H1 (cell line): ENCODE measurements at regions not wholly inside any gene's neighbourhood (a gene's known extent, or its start where the extent isn't known, plus 50 kb on each side); places are given as distances from the start of the nearest gene placed in this dataset.

Experiments used
- CTCF ChIA-PET: fragments of 300-600 bp; sonication (Branson Sonifier 250); formaldehyde crosslinking; loops from one replicate; lab custom pipeline; 2021; ENCODE audit not compliant: partially characterized antibody; lab: Charles Lee
- POLR2A ChIA-PET: fragments of 300-600 bp; sonication (Branson Sonifier 250); formaldehyde crosslinking; loops from one replicate; lab custom pipeline; 2021; ENCODE audit warnings: inconsistent platforms; ENCODE audit not compliant: partially characterized antibody; lab: Charles Lee
- DNase-seq, 2 experiments: peaks; one replicate each; pipeline versions ENCODE4 v3.0.0 to v3.0.0-alpha.2; 2010 to 2022; ENCODE audit warnings: low spot score in 2 of 2, low read depth in 1 of 2, mixed read lengths in 1 of 2
- FAIRE-seq: peaks from 2 replicates; lab custom pipeline; 2011; peaks lifted over from hg19 to GRCh38; lab: Jason Lieb, UNC
- H2AFZ ChIP-seq: 2 replicates; pipeline ENCODE4 v1.8.1; 2012; ENCODE audit warnings: low read length, inconsistent platforms
- H2AK5ac ChIP-seq: 2 replicates; pipeline ENCODE4 v1.6.1; 2013; ENCODE audit warnings: low read depth, low read length
- H2BK120ac ChIP-seq: replicated peaks from 2 replicates; pipeline ENCODE3; 2013; ENCODE audit warnings: low read depth, low read length, inconsistent platforms
- H2BK12ac ChIP-seq: 2 replicates; pipeline ENCODE4 v1.6.1; 2013; ENCODE audit warnings: low read depth, low read length
- H2BK15ac ChIP-seq: 2 replicates; pipeline ENCODE4 v1.6.1; 2013; ENCODE audit warnings: low read length
- H2BK20ac ChIP-seq: 2 replicates; pipeline ENCODE4 v1.6.1; 2013; ENCODE audit warnings: low read length
- H2BK5ac ChIP-seq: 2 replicates; pipeline ENCODE4 v1.6.1; 2013; ENCODE audit warnings: low read depth, low read length
- H3K14ac ChIP-seq: 2 replicates; pipeline ENCODE4 v1.6.1; 2013; ENCODE audit warnings: inconsistent platforms; ENCODE audit not compliant: insufficient read length
- H3K18ac ChIP-seq: 2 replicates; pipeline ENCODE4 v1.6.1; 2013; ENCODE audit warnings: low read length; ENCODE audit errors: extremely low read depth
- H3K23ac ChIP-seq: 2 replicates; pipeline ENCODE4 v1.6.1; 2013; ENCODE audit warnings: inconsistent platforms; ENCODE audit not compliant: insufficient read length
- H3K23me2 ChIP-seq: 2 replicates; pipeline ENCODE4 v1.6.1; 2013; ENCODE audit warnings: low read depth, low read length
- H3K27ac ChIP-seq: 2 replicates; pipeline ENCODE4 v1.6.1; 2011; ENCODE audit warnings: low read depth, low read length, inconsistent platforms
- H3K27me3 ChIP-seq, 4 experiments: replicated peaks in 1 of 4; 1 replicate in 1 of 4; 2 replicates in 3 of 4; pipeline versions ENCODE4 v1.6.1 to v1.8.1; 2011 to 2013; ENCODE audit warnings: low read length in 3 of 4, mild to moderate bottlenecking in 3 of 4, inconsistent platforms in 2 of 4, mixed read lengths in 2 of 4, moderate library complexity in 1 of 4; ENCODE audit not compliant: control insufficient read depth in 3 of 4, insufficient read depth in 3 of 4; ENCODE audit errors: extremely low read depth in 1 of 4
- H3K36me3 ChIP-seq, 4 experiments: 2 replicates each; pipeline versions ENCODE4 v1.6.1 to v1.8.1; 2011 to 2013; ENCODE audit warnings: mild to moderate bottlenecking in 4 of 4, low read length in 3 of 4, moderate library complexity in 2 of 4, control low read depth in 1 of 4, inconsistent platforms in 1 of 4; ENCODE audit not compliant: insufficient read depth in 4 of 4, control insufficient read depth in 2 of 4
- H3K4ac ChIP-seq: replicated peaks from 2 replicates; pipeline ENCODE3; 2013; ENCODE audit warnings: low read length, low read depth, mixed read lengths, inconsistent platforms; ENCODE audit not compliant: insufficient read length
- H3K4me1 ChIP-seq, 4 experiments: replicated peaks in 1 of 4; 1 replicate in 1 of 4; 2 replicates in 3 of 4; pipeline versions ENCODE4 v1.6.1 to v1.8.1; 2011 to 2013; ENCODE audit warnings: low read length in 3 of 4, inconsistent platforms in 2 of 4, mixed read lengths in 1 of 4; ENCODE audit not compliant: insufficient read depth in 4 of 4, control insufficient read depth in 3 of 4
- H3K4me2 ChIP-seq, 2 experiments: 2 replicates each; pipeline versions ENCODE4 v1.6.1 to v1.8.1; 2011 to 2013; ENCODE audit warnings: low read depth in 2 of 2, low read length in 2 of 2, control low read depth in 1 of 2, inconsistent platforms in 1 of 2, mild to moderate bottlenecking in 1 of 2; ENCODE audit not compliant: insufficient read depth in 1 of 2
- H3K4me3 ChIP-seq, 4 experiments: fragments of 200-600, 300-600 bp in 1 of 4; sonication (generic), shearing (Covaris generic), sonication (Bioruptor Twin) in 1 of 4; 2 replicates each; pipeline versions ENCODE4 v1.5.1 to v1.8.1; 2011 to 2016; ENCODE audit warnings: low read length in 4 of 4, low read depth in 3 of 4, control low read depth in 2 of 4, inconsistent platforms in 2 of 4, mild to moderate bottlenecking in 2 of 4, mixed read lengths in 1 of 4, moderate library complexity in 1 of 4; ENCODE audit not compliant: insufficient read depth in 2 of 4; ENCODE audit errors: extremely low read depth in 1 of 4
- H3K56ac ChIP-seq: replicated peaks from 2 replicates; pipeline ENCODE3; 2013; ENCODE audit warnings: low read depth, mild to moderate bottlenecking, mixed read lengths, low read length, inconsistent platforms; ENCODE audit not compliant: insufficient read length
- H3K79me1 ChIP-seq: 2 replicates; pipeline ENCODE4 v1.6.1; 2013; ENCODE audit warnings: low read depth, low read length, control low read depth
- H3K79me2 ChIP-seq, 2 experiments: 2 replicates each; pipeline versions ENCODE4 v1.6.1 to v1.8.1; 2012 to 2013; ENCODE audit warnings: low read length in 2 of 2, mild to moderate bottlenecking in 2 of 2, inconsistent platforms in 1 of 2; ENCODE audit not compliant: insufficient read depth in 2 of 2, control insufficient read depth in 1 of 2
- H3K9ac ChIP-seq, 4 experiments: replicated peaks in 1 of 4; 1 replicate in 1 of 4; 2 replicates in 3 of 4; pipeline versions ENCODE4 v1.6.1 to v1.8.1; 2011 to 2013; ENCODE audit warnings: low read depth in 3 of 4, low read length in 3 of 4, control low read depth in 2 of 4, mild to moderate bottlenecking in 2 of 4, moderate library complexity in 2 of 4, inconsistent platforms in 1 of 4; ENCODE audit errors: extremely low read depth in 1 of 4
- H3K9me3 ChIP-seq, 2 experiments: 2 replicates each; pipeline versions ENCODE4 v1.6.1 to v1.8.1; 2012 to 2013; ENCODE audit warnings: mild to moderate bottlenecking in 2 of 2, moderate library complexity in 2 of 2, control low read depth in 1 of 2, inconsistent platforms in 1 of 2, low read depth in 1 of 2, low read length in 1 of 2, mixed read lengths in 1 of 2; ENCODE audit not compliant: insufficient read depth in 2 of 2
- H4K20me1 ChIP-seq, 2 experiments: replicated peaks in 1 of 2; 2 replicates each; pipeline versions ENCODE3 to v1.8.1; 2011 to 2013; ENCODE audit warnings: inconsistent platforms in 2 of 2, low read length in 2 of 2, mild to moderate bottlenecking in 1 of 2; ENCODE audit not compliant: insufficient read depth in 2 of 2, control insufficient read depth in 1 of 2
- H4K5ac ChIP-seq: 2 replicates; pipeline ENCODE4 v1.6.1; 2013; ENCODE audit warnings: low read length, low read depth, mixed read lengths, inconsistent platforms; ENCODE audit not compliant: insufficient read length
- H4K8ac ChIP-seq: 2 replicates; pipeline ENCODE4 v1.8.0; 2013; ENCODE audit warnings: mild to moderate bottlenecking, moderate library complexity, low read length, inconsistent platforms; ENCODE audit not compliant: insufficient read depth; ENCODE audit errors: extremely low read depth
- H4K91ac ChIP-seq: replicated peaks from 2 replicates; pipeline ENCODE3; 2013; ENCODE audit warnings: low read length, mixed read lengths, inconsistent platforms; ENCODE audit not compliant: insufficient read length
- CHD1 ChIP-seq: IDR thresholded peaks from 2 replicates; pipeline ENCODE4 v1.6.1; 2012; ENCODE audit warnings: low read depth, low read length, improper control_type of control experiment
- CREB1 ChIP-seq: IDR thresholded peaks from 2 replicates; pipeline ENCODE4 v1.6.1; 2012; ENCODE audit warnings: inconsistent platforms
- EP300 ChIP-seq, 2 experiments: IDR thresholded peaks; 1 replicate in 1 of 2; 2 replicates in 1 of 2; pipeline ENCODE4 v1.6.1; 2011 to 2012; ENCODE audit warnings: low read depth in 2 of 2, low read length in 2 of 2, mild to moderate bottlenecking in 2 of 2, borderline replicate concordance in 1 of 2, inconsistent platforms in 1 of 2, moderate library complexity in 1 of 2
- EZH2 ChIP-seq: fragments of 200-600 bp; sonication (generic); IDR thresholded peaks from 2 replicates; pipeline ENCODE4 v1.7.1; 2012; ENCODE audit warnings: low read depth, mild to moderate bottlenecking, moderate library complexity, low read length, inconsistent platforms; ENCODE audit not compliant: severe bottlenecking
- GTF2F1 ChIP-seq: IDR thresholded peaks from 2 replicates; pipeline ENCODE4 v1.6.1; 2012; ENCODE audit warnings: low read depth, low read length, improper control_type of control experiment, borderline replicate concordance
- HDAC2 ChIP-seq, 2 experiments: fragments of 300-600 bp in 1 of 2; sonication (generic) in 1 of 2; IDR thresholded peaks; 2 replicates each; pipeline ENCODE4 v1.6.1; 2011 to 2012; ENCODE audit warnings: low read depth in 2 of 2, low read length in 2 of 2, mild to moderate bottlenecking in 2 of 2, moderate library complexity in 2 of 2, borderline replicate concordance in 1 of 2, inconsistent platforms in 1 of 2
- KDM5A ChIP-seq: fragments of 200-600 bp; IDR thresholded peaks from 2 replicates; pipeline ENCODE4 v1.7.1; 2012; ENCODE audit warnings: mild to moderate bottlenecking, low read length, inconsistent platforms, mixed read lengths
- RFX5 ChIP-seq: IDR thresholded peaks from 2 replicates; pipeline ENCODE4 v1.6.1; 2011; ENCODE audit warnings: low read depth, low read length, improper control_type of control experiment, borderline replicate concordance
- RNF2 ChIP-seq: fragments of 200-900, 300-1000 bp; sonication (generic); IDR thresholded peaks from 2 replicates; pipeline ENCODE4 v1.7.1; 2016; ENCODE audit warnings: borderline replicate concordance, low read depth, mild to moderate bottlenecking, antibody characterized with exemption, low read length; ENCODE audit not compliant: poor library complexity, severe bottlenecking; ENCODE audit errors: missing control alignments
- TCF12 ChIP-seq: IDR thresholded peaks from 2 replicates; pipeline ENCODE4 v1.6.1; 2011; ENCODE audit warnings: low read depth, mild to moderate bottlenecking, low read length
- ZNF274 ChIP-seq: IDR thresholded peaks from 2 replicates; pipeline ENCODE4 v1.7.0; 2012; ENCODE audit warnings: low read length, borderline replicate concordance; ENCODE audit errors: extremely low read depth

- Histone ChIP-seq H3K79me1 (no peaks in the 10 kb centered on the region), H4K8ac (no peak overlapping the region), H2BK20ac (no peak overlapping the region), H3K4me2 (no peak overlapping the region), H2BK15ac (no peak overlapping the region), H2BK5ac (no peak overlapping the region), H3K23ac (no peak overlapping the region), H3K18ac (no peak overlapping the region), H3K23me2 (no peaks in the 10 kb centered on the region), H3K36me3 (no peaks in the 10 kb centered on the region), H3K79me2 (no peaks in the 10 kb centered on the region), H3K14ac (no peak overlapping the region), H3K27ac (no peak overlapping the region), H3K4me1 (no peaks in the 10 kb centered on the region), H3K56ac (no peak overlapping the region), H4K20me1 (no peaks in the 10 kb centered on the region), H2AFZ (no peak overlapping the region), H3K4ac (no peak overlapping the region), H2BK12ac (no peak overlapping the region), H4K91ac (no peak overlapping the region), H3K4me3 (no peak overlapping the region), H3K9me3 (no peaks in the 10 kb centered on the region), H3K9ac (no peak overlapping the region), H4K5ac (no peak overlapping the region), H2AK5ac (no peak overlapping the region), H2BK120ac (no peak overlapping the region), H3K27me3 (no peaks in the 10 kb centered on the region)
- POLR2A ChIA-PET = no interaction called here
- CTCF ChIA-PET = no interaction called here
- no peak for FAIRE-seq
- TF ChIP-seq RNF2 (no peak), CREB1 (no peak), EP300 (IDR thresholded peaks at IDR 0.05; ENCODE audit: borderline replicate concordance in 1 of 2, low read depth in 2 of 2, low read length in 2 of 2) (no peak), KDM5A (no peak), EZH2 (no peak), CHD1 (no peak), TCF12 (no peak), RFX5 (no peak), ZNF274 (no peak), GTF2F1 (no peak), HDAC2 (IDR thresholded peaks at IDR 0.05; ENCODE audit: borderline replicate concordance in 1 of 2, low read depth in 2 of 2, low read length in 2 of 2) (no peak)
- DNase-seq = no peak
These were observed 210.3 kb downstream of the RFPL4B start for GRCh38 chr6:112557435-112557834.
